ENCODE measurements at regions not wholly inside any gene's neighbourhood (a gene's known extent, or its start where the extent isn't known, plus 50 kb on each side); places are given as distances from the start of the nearest gene placed in this dataset.

- Histone ChIP-seq H3K4me3 (ENCODE audit: control insufficient read depth in 2 of 3, extremely low read depth in 1 of 3, insufficient read depth in 2 of 3, low read depth in 1 of 3, low read length in 3 of 3) (no peak overlapping the region), H3K9me1 (ENCODE audit: control insufficient read depth, extremely low read depth, insufficient read depth, low read length) (no peaks in the 10 kb centered on the region), H3K9ac (ENCODE audit: control insufficient read depth, extremely low read depth, insufficient read depth, low read length) (no peak overlapping the region), H2AFZ (ENCODE audit: control insufficient read depth, low read length) (no peak overlapping the region), H3K4me1 (ENCODE audit: control insufficient read depth, extremely low read depth, insufficient read depth, low read length) (peaks cover 3% of the 10 kb centered on the region), H3K27me3 (ENCODE audit: control insufficient read depth, extremely low read depth, insufficient read depth, low read length) (no peaks in the 10 kb centered on the region), H3K79me2 (ENCODE audit: control insufficient read depth, insufficient read depth, low read length) (no peaks in the 10 kb centered on the region), H3K36me3 (ENCODE audit: control insufficient read depth in 2 of 2, extremely low read depth in 1 of 2, insufficient read depth in 2 of 2, low read length in 2 of 2) (no peaks in the 10 kb centered on the region), H3K9me3 (ENCODE audit: control insufficient read depth, low read depth, low read length) (no peaks in the 10 kb centered on the region), H4K20me1 (ENCODE audit: control insufficient read depth, extremely low read depth, insufficient read depth, low read length) (no peaks in the 10 kb centered on the region), H3K4me2 (ENCODE audit: control insufficient read depth, extremely low read depth, insufficient read depth, low read depth, low read length) (no peak overlapping the region), H3K27ac (ENCODE audit: control insufficient read depth, insufficient read depth, low read length) (no peak overlapping the region)
- no peak for DNase-seq (ENCODE audit: low read depth, low spot score)
- no peak for FAIRE-seq
- TF ChIP-seq CTCF (optimal IDR thresholded peaks at IDR 0.05 in 1 of 3, IDR thresholded peaks at IDR 0.05 in 1 of 3, conservative IDR thresholded peaks at IDR 0.05 in 1 of 3; ENCODE audit: extremely low read depth in 1 of 3, insufficient read depth in 2 of 3, low read length in 3 of 3) (peak; percentile 2 to 67 (median 14)), EZH2 (IDR thresholded peaks at IDR 0.05; ENCODE audit: low read length) (no peak)
- dilution Hi-C loops (cut with MboI; ENCODE audit: extremely low pct_ligation_motif_present, low sequenced_read_pairs): no loop called here
These were observed 272.7 kb upstream of the MAP3K7 start for GRCh38 chr6:90859612-90860011.

- Histone ChIP-seq H3K4me1 (ENCODE audit: control insufficient read depth, extremely low read depth, insufficient read depth, low read length) (peaks cover 3% of the 10 kb centered on the region), H3K9me3 (ENCODE audit: control insufficient read depth, low read depth, low read length) (no peaks in the 10 kb centered on the region), H4K20me1 (ENCODE audit: control insufficient read depth, extremely low read depth, insufficient read depth, low read length) (no peaks in the 10 kb centered on the region), H3K27me3 (ENCODE audit: control insufficient read depth, extremely low read depth, insufficient read depth, low read length) (no peaks in the 10 kb centered on the region), H3K36me3 (ENCODE audit: control insufficient read depth in 2 of 2, extremely low read depth in 1 of 2, insufficient read depth in 2 of 2, low read length in 2 of 2) (no peaks in the 10 kb centered on the region), H3K4me3 (ENCODE audit: control insufficient read depth in 2 of 3, extremely low read depth in 1 of 3, insufficient read depth in 2 of 3, low read depth in 1 of 3, low read length in 3 of 3) (no peak overlapping the region), H3K9ac (ENCODE audit: control insufficient read depth, extremely low read depth, insufficient read depth, low read length) (no peak overlapping the region), H3K27ac (ENCODE audit: control insufficient read depth, insufficient read depth, low read length) (no peak overlapping the region), H2AFZ (ENCODE audit: control insufficient read depth, low read length) (no peak overlapping the region), H3K79me2 (ENCODE audit: control insufficient read depth, insufficient read depth, low read length) (no peaks in the 10 kb centered on the region), H3K4me2 (ENCODE audit: control insufficient read depth, extremely low read depth, insufficient read depth, low read depth, low read length) (no peak overlapping the region), H3K9me1 (ENCODE audit: control insufficient read depth, extremely low read depth, insufficient read depth, low read length) (no peaks in the 10 kb centered on the region)
- no peak for DNase-seq (ENCODE audit: low read depth, low spot score)
- FAIRE-seq: no peak
- dilution Hi-C loops (cut with MboI; ENCODE audit: extremely low pct_ligation_motif_present, low sequenced_read_pairs): no loop called here
- TF ChIP-seq CTCF (optimal IDR thresholded peaks at IDR 0.05 in 1 of 3, IDR thresholded peaks at IDR 0.05 in 1 of 3, conservative IDR thresholded peaks at IDR 0.05 in 1 of 3; ENCODE audit: extremely low read depth in 1 of 3, insufficient read depth in 2 of 3, low read length in 3 of 3) (no peak), EZH2 (IDR thresholded peaks at IDR 0.05; ENCODE audit: low read length) (no peak)
These were observed 272.2 kb upstream of the MAP3K7 start for GRCh38 chr6:90859056-90859455.

Data from keratinocyte (primary cell).